Karpas-422 (cell line): ENCODE measurements at regions not wholly inside any gene's neighbourhood (a gene's known extent, or its start where the extent isn't known, plus 50 kb on each side); places are given as distances from the start of the nearest gene placed in this dataset.
"Not testable (repeated sequence)": the region's sequence is repeated elsewhere in the genome, so short reads cannot be mapped to it uniquely, and the experiment has no call there.

ENCODE experiments used
- DNase-seq: peaks from one replicate; pipeline ENCODE4 v3.0.0-alpha.2; 2015
- H2AFZ ChIP-seq: fragments of 200-600 bp; sonication (generic); 2 replicates; pipeline ENCODE4 v1.6.1; 2014; ENCODE audit warnings: antibody characterized with exemption, low read length, mixed read lengths
- H3K27ac ChIP-seq: fragments of 200-600 bp; sonication (generic); 2 replicates; pipeline ENCODE4 v1.5.1; 2014; ENCODE audit warnings: mild to moderate bottlenecking, low read length, moderate library complexity
- H3K27me3 ChIP-seq: fragments of 200-600 bp; sonication (generic); 2 replicates; pipeline ENCODE4 v1.6.1; 2014; ENCODE audit warnings: low read length, mixed read lengths
- H3K36me3 ChIP-seq: fragments of 200-600 bp; sonication (generic); 2 replicates; pipeline ENCODE4 v1.6.1; 2014; ENCODE audit warnings: low read length, mixed read lengths; ENCODE audit not compliant: insufficient read depth
- H3K4me1 ChIP-seq: fragments of 200-600 bp; sonication (generic); 2 replicates; pipeline ENCODE4 v1.6.1; 2014; ENCODE audit warnings: mild to moderate bottlenecking, low read length, mixed read lengths
- H3K4me2 ChIP-seq: fragments of 200-600 bp; sonication (generic); 2 replicates; pipeline ENCODE4 v1.6.1; 2014; ENCODE audit warnings: low read length, low read depth, mild to moderate bottlenecking; ENCODE audit not compliant: poor library complexity, severe bottlenecking
- H3K4me3 ChIP-seq: fragments of 200-600 bp; sonication (generic); 2 replicates; pipeline ENCODE4 v1.5.1; 2014; ENCODE audit warnings: mild to moderate bottlenecking, antibody characterized with exemption, low read length, mixed read lengths
- H3K79me2 ChIP-seq: fragments of 200-600 bp; sonication (generic); 2 replicates; pipeline ENCODE4 v1.6.1; 2014; ENCODE audit warnings: mild to moderate bottlenecking, low read length, mixed read lengths
- H3K9ac ChIP-seq: fragments of 200-600 bp; sonication (generic); 2 replicates; pipeline ENCODE4 v1.6.0; 2014; ENCODE audit warnings: low read length
- H3K9me2 ChIP-seq: fragments of 200-600 bp; sonication (generic), shearing (Covaris generic); replicated peaks from 2 replicates; pipeline ENCODE4 v1.6.0; 2014; ENCODE audit warnings: mild to moderate bottlenecking, low read length, moderate library complexity; ENCODE audit not compliant: insufficient read depth
- H3K9me3 ChIP-seq: fragments of 300-700, 200-600 bp; sonication (generic); 2 replicates; pipeline ENCODE4 v1.6.1; 2014; ENCODE audit warnings: low read length, mixed read lengths
- H4K20me1 ChIP-seq: fragments of 200-600 bp; sonication (generic); 2 replicates; pipeline ENCODE4 v1.6.1; 2014; ENCODE audit warnings: mild to moderate bottlenecking, antibody characterized with exemption, low read length, low read depth; ENCODE audit not compliant: insufficient read depth

- H3K79me2 ChIP-seq, result no peaks in the 10 kb centered on the region
- no peak overlapping the region for H3K27ac ChIP-seq
- H4K20me1 ChIP-seq, result no peaks in the 10 kb centered on the region
- no peaks in the 10 kb centered on the region for H3K9me3 ChIP-seq
- H3K36me3 ChIP-seq, result no peaks in the 10 kb centered on the region
- no peak overlapping the region for H3K9ac ChIP-seq
- H2AFZ ChIP-seq, result no peak overlapping the region
- H3K4me2 ChIP-seq, result no peak overlapping the region
- H3K4me1 ChIP-seq, result no peaks in the 10 kb centered on the region
- no peak for DNase-seq
- H3K9me2 ChIP-seq, result no peaks in the 10 kb centered on the region
- no peaks in the 10 kb centered on the region for H3K27me3 ChIP-seq
- no peak overlapping the region for H3K4me3 ChIP-seq
These were observed 273.9 kb upstream of the SGCD start for GRCh38 chr5:156053056-156053455.

GRCh38 chr5:156076912-156077311 is 250.1 kb upstream of the SGCD start:
- no peak overlapping the region for H2AFZ ChIP-seq
- no peaks in the 10 kb centered on the region for H3K4me1 ChIP-seq
- no peaks in the 10 kb centered on the region for H3K79me2 ChIP-seq
- no peak overlapping the region for H3K27ac ChIP-seq
- no peaks in the 10 kb centered on the region for H3K36me3 ChIP-seq
- no peak overlapping the region for H3K4me2 ChIP-seq
- H3K27me3 ChIP-seq, result peaks cover 2% of the 10 kb centered on the region; the same call in 1 of the 2 replicates
- no peak overlapping the region for H3K9ac ChIP-seq
- no peak for DNase-seq
- no peak overlapping the region for H3K4me3 ChIP-seq
- H4K20me1 ChIP-seq, result no peaks in the 10 kb centered on the region
- no peaks in the 10 kb centered on the region for H3K9me3 ChIP-seq
- H3K9me2 ChIP-seq, result no peaks in the 10 kb centered on the region

DNA sequence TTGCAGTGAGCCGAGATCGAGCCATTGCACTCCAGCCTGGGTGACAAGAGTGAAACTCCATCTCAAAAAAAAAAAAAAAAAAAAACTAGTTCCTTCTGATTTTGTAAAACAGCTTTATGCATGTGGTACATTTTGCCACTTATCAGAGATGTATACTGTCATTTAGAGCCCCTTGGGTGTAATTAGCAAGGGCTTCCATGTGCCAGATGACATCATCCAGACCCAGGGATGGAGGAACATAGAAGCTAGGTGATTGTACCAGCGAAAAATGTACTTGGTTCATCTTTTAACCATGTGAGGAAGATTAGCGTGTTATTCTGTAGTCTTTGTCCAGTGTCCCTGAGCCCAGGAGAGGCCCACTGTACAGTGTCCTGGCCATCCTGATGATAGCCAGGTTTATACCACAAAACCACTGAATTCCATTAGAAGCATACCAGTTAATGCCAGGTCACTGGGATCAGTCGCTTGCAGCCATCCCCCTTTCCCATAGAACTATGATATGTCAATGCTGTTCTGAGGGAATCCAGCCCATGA is 239.3 kb upstream of the SGCD start:
- H3K27ac ChIP-seq, result no peak overlapping the region
- H3K4me3 ChIP-seq, result no peak overlapping the region
- no peaks in the 10 kb centered on the region for H4K20me1 ChIP-seq
- no peaks in the 10 kb centered on the region; the same call in 1 of the 2 replicates for H3K9me3 ChIP-seq
- H3K4me2 ChIP-seq, result no peak overlapping the region
- H3K36me3 ChIP-seq, result no peaks in the 10 kb centered on the region
- no peak overlapping the region for H2AFZ ChIP-seq
- no peaks in the 10 kb centered on the region for H3K9me2 ChIP-seq
- DNase-seq, result no peak
- no peak overlapping the region for H3K9ac ChIP-seq
- H3K79me2 ChIP-seq, result no peaks in the 10 kb centered on the region
- H3K4me1 ChIP-seq, result no peaks in the 10 kb centered on the region
- no peaks in the 10 kb centered on the region for H3K27me3 ChIP-seq

GRCh38 chr5:156089955-156090940 is 236.7 kb upstream of the SGCD start:
- not testable (repeated sequence) for H3K27me3 ChIP-seq, H3K79me2 ChIP-seq, H3K27ac ChIP-seq, H3K9me3 ChIP-seq, H3K36me3 ChIP-seq, H2AFZ ChIP-seq, H4K20me1 ChIP-seq, H3K9ac ChIP-seq, H3K9me2 ChIP-seq, H3K4me3 ChIP-seq, DNase-seq, H3K4me2 ChIP-seq, H3K4me1 ChIP-seq

GRCh38 chr5:156093024-156093423 is 233.9 kb upstream of the SGCD start:
- H3K9ac ChIP-seq, result no peak overlapping the region
- H3K79me2 ChIP-seq, result no peaks in the 10 kb centered on the region
- no peaks in the 10 kb centered on the region for H3K9me3 ChIP-seq
- H3K4me2 ChIP-seq, result no peak overlapping the region
- H3K27me3 ChIP-seq, result no peaks in the 10 kb centered on the region
- H2AFZ ChIP-seq, result no peak overlapping the region
- no peak overlapping the region for H3K27ac ChIP-seq
- H3K4me3 ChIP-seq, result no peak overlapping the region
- no peaks in the 10 kb centered on the region for H3K9me2 ChIP-seq
- no peaks in the 10 kb centered on the region for H4K20me1 ChIP-seq
- no peak for DNase-seq
- no peaks in the 10 kb centered on the region for H3K36me3 ChIP-seq
- no peaks in the 10 kb centered on the region for H3K4me1 ChIP-seq

DNA sequence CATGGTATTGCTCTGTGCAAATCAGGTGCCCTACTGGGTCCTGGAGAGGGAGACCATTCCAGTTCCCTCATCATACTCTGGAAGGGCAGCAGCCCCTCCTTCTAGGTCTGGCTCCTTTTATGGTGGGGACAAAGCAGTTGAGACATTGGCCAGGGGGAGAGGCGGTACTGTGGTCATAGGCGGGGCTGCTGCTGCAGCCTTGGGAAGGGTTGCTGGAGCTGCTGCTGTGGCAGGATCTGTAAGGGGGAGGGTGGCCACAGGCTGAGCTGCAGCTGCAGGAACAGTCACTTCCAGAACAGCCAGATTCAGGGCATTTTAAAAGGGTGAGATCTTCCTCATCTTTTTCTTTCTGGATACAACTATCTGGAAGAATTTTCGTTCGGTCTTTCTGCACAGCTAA is 233.0 kb upstream of the SGCD start:
- Histone ChIP-seq H3K27me3 (no peaks in the 10 kb centered on the region), H3K27ac (no peak overlapping the region), H3K4me2 (no peak overlapping the region), H3K79me2 (no peaks in the 10 kb centered on the region), H3K9me2 (no peaks in the 10 kb centered on the region), H3K9me3 (no peaks in the 10 kb centered on the region), H3K9ac (no peak overlapping the region), H3K4me1 (no peaks in the 10 kb centered on the region), H2AFZ (no peak overlapping the region), H4K20me1 (no peaks in the 10 kb centered on the region), H3K36me3 (no peaks in the 10 kb centered on the region), H3K4me3 (no peak overlapping the region)
- DNase-seq, result no peak

DNA sequence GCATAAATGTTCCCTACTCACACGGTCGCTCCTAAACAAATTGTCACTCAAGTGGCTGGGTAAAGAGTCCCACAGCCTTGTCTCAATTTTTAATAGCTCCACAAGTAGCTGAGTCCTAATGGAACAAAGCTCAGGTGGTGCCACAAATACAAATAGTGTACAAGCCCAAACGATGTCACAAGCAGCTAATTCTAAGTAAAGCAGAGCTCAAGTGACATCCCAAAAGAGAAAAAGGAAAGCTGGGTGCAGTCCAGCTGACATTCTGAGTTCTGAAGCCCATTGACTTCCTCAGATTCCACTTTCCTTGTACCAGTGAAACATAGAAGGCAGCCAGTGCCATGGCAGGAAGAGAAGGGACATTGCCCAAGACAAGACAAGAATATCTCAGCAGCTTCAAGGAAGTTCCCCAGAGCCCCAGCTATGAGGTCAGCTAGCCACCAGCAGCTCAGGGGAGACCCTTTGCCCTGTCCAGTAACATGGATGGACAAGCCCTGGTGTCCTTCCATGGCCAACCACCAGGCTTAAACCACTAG is 231.2 kb upstream of the SGCD start:
- H3K36me3 ChIP-seq, result no peaks in the 10 kb centered on the region
- no peak overlapping the region for H3K9ac ChIP-seq
- H3K9me3 ChIP-seq, result no peaks in the 10 kb centered on the region
- H4K20me1 ChIP-seq, result no peaks in the 10 kb centered on the region
- H3K79me2 ChIP-seq, result no peaks in the 10 kb centered on the region
- no peak for DNase-seq
- H2AFZ ChIP-seq, result no peak overlapping the region
- H3K9me2 ChIP-seq, result no peaks in the 10 kb centered on the region
- H3K4me3 ChIP-seq, result no peak overlapping the region
- H3K4me1 ChIP-seq, result no peaks in the 10 kb centered on the region
- no peaks in the 10 kb centered on the region for H3K27me3 ChIP-seq
- no peak overlapping the region for H3K4me2 ChIP-seq
- no peak overlapping the region for H3K27ac ChIP-seq

DNA sequence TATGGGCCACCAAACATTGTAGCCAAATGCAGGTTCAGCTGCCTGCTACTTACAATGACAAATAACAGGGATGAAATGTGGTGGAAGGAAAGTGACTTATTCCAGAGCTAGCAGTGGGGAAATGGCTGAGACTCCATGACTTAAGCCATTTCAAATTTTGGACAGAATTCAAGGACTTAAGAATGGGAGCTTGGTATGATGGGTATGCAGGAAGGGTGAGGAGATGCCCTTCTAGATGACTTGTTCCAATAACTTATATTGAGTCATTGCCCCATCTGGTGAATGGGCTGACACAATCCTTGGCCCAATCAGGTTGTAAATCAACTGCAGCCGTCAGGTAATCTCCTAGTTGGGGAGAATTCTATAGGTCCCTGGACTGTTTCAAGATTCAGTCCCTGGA is 230.7 kb upstream of the SGCD start:
- DNase-seq, result no peak
- Histone ChIP-seq H2AFZ (no peak overlapping the region), H3K27ac (no peak overlapping the region), H3K9ac (no peak overlapping the region), H3K79me2 (no peaks in the 10 kb centered on the region), H3K27me3 (no peaks in the 10 kb centered on the region), H3K9me2 (no peaks in the 10 kb centered on the region), H3K4me2 (no peak overlapping the region), H3K36me3 (no peaks in the 10 kb centered on the region), H4K20me1 (no peaks in the 10 kb centered on the region), H3K4me3 (no peak overlapping the region), H3K4me1 (no peaks in the 10 kb centered on the region), H3K9me3 (no peaks in the 10 kb centered on the region)
